A673 (cell line): ENCODE measurements at regions not wholly inside any gene's neighbourhood (a gene's known extent, or its start where the extent isn't known, plus 50 kb on each side); places are given as distances from the start of the nearest gene placed in this dataset.

Experiments
- BruUV-seq: library from RNA; stranded (reverse); fragments of 400-500 nt; replicated peaks from 2 replicates; lab custom pipeline; 2021; lab: Mats Ljungman, UMichigan
- CTCF ChIA-PET: fragments of 300-600 bp; sonication (Branson Sonifier 250); formaldehyde crosslinking; loops from one replicate; lab custom pipeline; 2022; ENCODE audit warnings: antibody characterized with exemption; lab: Charles Lee
- POLR2A ChIA-PET: fragments of 300-600 bp; sonication (Branson Sonifier 250); formaldehyde crosslinking; loops from one replicate; lab custom pipeline; 2022; ENCODE audit warnings: antibody characterized with exemption; ENCODE audit not compliant: low non-redundant PET; lab: Charles Lee
- DNase-seq: peaks from one replicate; pipeline ENCODE4 v3.0.0-alpha.2; 2015; ENCODE audit warnings: low spot score
- H3K27ac ChIP-seq: fragments of 200-600 bp; sonication (generic); 2 replicates; pipeline ENCODE4 v1.5.1; 2016; ENCODE audit warnings: mixed run types, low read depth, mild to moderate bottlenecking, mixed read lengths, antibody characterized with exemption, low read length; ENCODE audit not compliant: poor library complexity, severe bottlenecking
- H3K27me3 ChIP-seq: fragments of 200-600 bp; sonication (generic); replicated peaks from 2 replicates; pipeline ENCODE4 v1.6.1; 2017; ENCODE audit warnings: mixed run types, low read depth, mild to moderate bottlenecking, mixed read lengths, antibody characterized with exemption, low read length; ENCODE audit not compliant: insufficient read depth, poor library complexity
- H3K36me3 ChIP-seq: fragments of 200-600 bp; sonication (generic); 2 replicates; pipeline ENCODE4 v1.6.1; 2016; ENCODE audit warnings: mixed run types, mild to moderate bottlenecking, mixed read lengths, antibody characterized with exemption, low read length; ENCODE audit not compliant: insufficient read depth, poor library complexity, severe bottlenecking
- H3K4me1 ChIP-seq: fragments of 200-600 bp; sonication (generic); 2 replicates; pipeline ENCODE4 v1.6.1; 2017; ENCODE audit warnings: mixed run types, mild to moderate bottlenecking, mixed read lengths, antibody characterized with exemption, low read length; ENCODE audit not compliant: insufficient read depth, poor library complexity, severe bottlenecking
- H3K4me3 ChIP-seq: fragments of 200-600 bp; sonication (generic); 2 replicates; pipeline ENCODE4 v1.5.1; 2016; ENCODE audit warnings: low read depth, mixed run types, mild to moderate bottlenecking, mixed read lengths, low read length; ENCODE audit not compliant: poor library complexity, severe bottlenecking
- H3K9me3 ChIP-seq: fragments of 200-600 bp; sonication (generic); 2 replicates; pipeline ENCODE4 v1.6.1; 2016; ENCODE audit warnings: mixed run types, low read depth, mild to moderate bottlenecking, mixed read lengths, antibody characterized with exemption, low read length; ENCODE audit not compliant: poor library complexity, severe bottlenecking
- EZH2 ChIP-seq: fragments of 200-600 bp; sonication (generic); IDR thresholded peaks from 2 replicates; pipeline ENCODE4 v1.6.1; 2017; ENCODE audit warnings: borderline replicate concordance, low read depth, mild to moderate bottlenecking, mixed read lengths, antibody characterized with exemption, low read length; ENCODE audit not compliant: poor library complexity, severe bottlenecking
- intact Hi-C: fragments of 100-400 bp; cut with micrococcal nuclease; formaldehyde crosslinking; loops from one replicate; pipeline ENCODE4 v1.10.0; 2022; ENCODE audit not compliant: unreplicated experiment
- TF ChIP-seq, protein P1 (sequence below): fragments of 300-800, 200-600 bp; sonication (generic); conservative IDR thresholded peaks from 2 replicates; pipeline ENCODE4 v1.5.1; 2017; ENCODE audit warnings: low read depth, mild to moderate bottlenecking, antibody characterized with exemption, low read length, moderate library complexity, mixed read lengths

DNA sequence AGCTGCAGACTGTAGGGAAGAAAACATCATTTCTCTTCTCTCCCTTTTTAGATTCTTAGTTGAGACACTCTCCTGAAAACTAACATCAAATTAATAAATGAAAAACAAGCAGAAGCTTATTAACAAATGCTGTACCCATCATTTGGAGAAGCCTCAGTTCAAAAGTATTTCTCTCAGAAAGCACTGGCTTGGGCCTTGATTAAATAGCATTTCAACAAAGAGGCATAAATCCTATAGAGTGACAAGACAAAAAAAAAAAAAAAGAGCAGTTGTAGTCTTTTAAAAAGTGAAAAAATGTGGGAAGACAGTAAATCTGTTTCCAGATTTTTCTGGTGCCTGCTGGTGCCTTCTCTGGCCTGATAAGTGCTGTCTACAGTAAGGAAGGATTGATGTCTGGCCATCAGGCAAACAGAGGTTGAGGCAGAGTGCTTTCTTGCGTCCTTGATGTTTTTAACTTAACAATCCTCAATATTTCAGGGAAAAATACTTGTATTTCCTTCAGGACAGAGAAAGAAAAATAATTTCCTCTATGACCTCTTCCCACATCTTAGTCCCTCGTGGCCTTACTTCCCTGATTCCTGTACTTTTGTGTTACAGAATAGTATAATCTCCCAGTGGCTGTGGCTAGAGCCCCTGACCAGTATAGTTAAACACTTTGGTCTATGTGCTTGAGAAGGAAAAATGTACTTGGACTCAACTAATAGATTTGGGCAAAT, 300.5 kb downstream of the HGF start:
- TF ChIP-seq, protein P1, sequence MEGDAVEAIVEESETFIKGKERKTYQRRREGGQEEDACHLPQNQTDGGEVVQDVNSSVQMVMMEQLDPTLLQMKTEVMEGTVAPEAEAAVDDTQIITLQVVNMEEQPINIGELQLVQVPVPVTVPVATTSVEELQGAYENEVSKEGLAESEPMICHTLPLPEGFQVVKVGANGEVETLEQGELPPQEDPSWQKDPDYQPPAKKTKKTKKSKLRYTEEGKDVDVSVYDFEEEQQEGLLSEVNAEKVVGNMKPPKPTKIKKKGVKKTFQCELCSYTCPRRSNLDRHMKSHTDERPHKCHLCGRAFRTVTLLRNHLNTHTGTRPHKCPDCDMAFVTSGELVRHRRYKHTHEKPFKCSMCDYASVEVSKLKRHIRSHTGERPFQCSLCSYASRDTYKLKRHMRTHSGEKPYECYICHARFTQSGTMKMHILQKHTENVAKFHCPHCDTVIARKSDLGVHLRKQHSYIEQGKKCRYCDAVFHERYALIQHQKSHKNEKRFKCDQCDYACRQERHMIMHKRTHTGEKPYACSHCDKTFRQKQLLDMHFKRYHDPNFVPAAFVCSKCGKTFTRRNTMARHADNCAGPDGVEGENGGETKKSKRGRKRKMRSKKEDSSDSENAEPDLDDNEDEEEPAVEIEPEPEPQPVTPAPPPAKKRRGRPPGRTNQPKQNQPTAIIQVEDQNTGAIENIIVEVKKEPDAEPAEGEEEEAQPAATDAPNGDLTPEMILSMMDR = no peak
- TF ChIP-seq EZH2 = no peak
- POLR2A ChIA-PET = no interaction called here
- no TSS peak for BruUV-seq
- Histone ChIP-seq H3K4me3 (no peak overlapping the region), H3K27ac (no peak overlapping the region), H3K36me3 (no peaks in the 10 kb centered on the region), H3K27me3 (no peaks in the 10 kb centered on the region), H3K9me3 (no peaks in the 10 kb centered on the region), H3K4me1 (no peaks in the 10 kb centered on the region)
- intact Hi-C loops = no loop called here
- DNase-seq = no peak
- CTCF ChIA-PET = interaction anchor here (0.6 to 1.4 kb wide), 9 partner anchors 11 to 810 kb away, joined by 3 to 7 read pairs (median 4); no protein-coding TSS in a partner anchor

DNA sequence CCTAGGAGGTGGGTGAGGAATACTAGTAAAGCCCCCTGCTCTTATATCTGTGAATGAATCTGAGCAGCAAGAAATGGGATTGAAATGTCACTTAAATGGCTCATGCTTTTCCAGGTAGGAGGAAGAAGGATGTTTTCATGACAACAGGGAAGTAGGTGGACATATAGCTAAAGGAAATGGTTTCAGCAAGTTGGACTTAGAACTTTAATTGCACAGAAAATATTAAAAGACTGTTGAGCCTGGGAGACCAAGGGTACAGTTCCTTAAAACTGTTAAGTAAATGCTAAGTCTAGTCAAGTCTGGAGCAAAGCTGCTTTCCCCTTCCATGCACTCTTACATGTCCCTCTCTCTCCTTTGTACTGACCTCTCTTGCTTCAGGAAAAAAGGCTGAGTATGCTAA, 301.3 kb downstream of the HGF start:
- Histone ChIP-seq H3K9me3 (no peaks in the 10 kb centered on the region), H3K27ac (no peak overlapping the region), H3K4me1 (no peaks in the 10 kb centered on the region), H3K4me3 (no peak overlapping the region), H3K36me3 (no peaks in the 10 kb centered on the region), H3K27me3 (no peaks in the 10 kb centered on the region)
- TF ChIP-seq EZH2 = no peak
- TF ChIP-seq, protein P1 = no peak
- POLR2A ChIA-PET = no interaction called here
- CTCF ChIA-PET = interaction anchor here (1.2 kb wide), 1 partner anchor 807 kb away, joined by 5 read pairs; no protein-coding TSS in a partner anchor
- no peak for DNase-seq
- intact Hi-C loops = no loop called here
- BruUV-seq = no TSS peak

DNA sequence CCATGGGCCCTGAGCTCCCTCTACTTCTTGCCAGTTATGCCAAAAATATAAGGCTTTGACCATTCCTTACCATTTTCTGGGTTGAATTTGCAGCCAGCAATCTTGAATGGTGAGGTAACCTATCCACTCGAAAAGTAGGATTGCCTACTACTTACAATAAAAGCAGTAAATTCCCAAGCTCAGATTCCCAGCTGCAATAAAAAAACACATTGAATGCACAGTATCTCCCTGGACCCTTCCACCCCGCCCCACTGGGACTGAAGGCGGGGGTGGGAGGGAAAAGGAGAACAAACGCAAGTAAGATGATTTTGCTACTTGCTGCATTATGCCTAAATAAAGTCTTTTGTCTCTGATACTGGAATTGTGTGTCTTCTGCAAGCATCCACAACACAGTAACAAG, 301.9 kb downstream of the HGF start:
- no peak overlapping the region for H3K4me3 ChIP-seq
- TF ChIP-seq, protein P1 = no peak
- TF ChIP-seq EZH2 = no peak
- no peaks in the 10 kb centered on the region for H3K36me3 ChIP-seq
- H3K4me1 ChIP-seq = no peaks in the 10 kb centered on the region
- BruUV-seq = no TSS peak
- CTCF ChIA-PET = no interaction called here
- no peaks in the 10 kb centered on the region for H3K9me3 ChIP-seq
- no peaks in the 10 kb centered on the region for H3K27me3 ChIP-seq
- no peak overlapping the region for H3K27ac ChIP-seq
- DNase-seq = no peak
- POLR2A ChIA-PET = no interaction called here
- intact Hi-C loops = no loop called here
